Panc1 (cell line): ENCODE measurements at regions not wholly inside any gene's neighbourhood (a gene's known extent, or its start where the extent isn't known, plus 50 kb on each side); places are given as distances from the start of the nearest gene placed in this dataset.

Experiments used
- ATAC-seq: fragments of 200-7000 bp; cut with Tn5 transposase; 2 replicates; pipeline ENCODE4 v1.9.1; 2020; ENCODE audit warnings: mild to moderate bottlenecking, moderate library complexity
- BruUV-seq: library from RNA; stranded (reverse); fragments of 400-500 nt; replicated peaks from 2 replicates; lab custom pipeline; 2021; lab: Mats Ljungman, UMichigan
- CTCF ChIA-PET: fragments of 300-600 bp; sonication (Branson Sonifier 250); formaldehyde crosslinking; loops from one replicate; lab custom pipeline; 2022; ENCODE audit warnings: antibody characterized with exemption; lab: Charles Lee
- POLR2A ChIA-PET: fragments of 300-600 bp; sonication (Branson Sonifier 250); formaldehyde crosslinking; loops from one replicate; lab custom pipeline; 2022; ENCODE audit warnings: antibody characterized with exemption; lab: Charles Lee
- DNase-seq: peaks from one replicate; pipeline ENCODE4 v3.0.0-alpha.2; 2010; ENCODE audit warnings: low read depth, low spot score
- H3K27ac ChIP-seq: 2 replicates; pipeline ENCODE4 v1.5.1; 2011; ENCODE audit warnings: mild to moderate bottlenecking, low read length, inconsistent platforms
- H3K27me3 ChIP-seq: fragments of 200-500 bp; sonication (Bioruptor generic); 2 replicates; pipeline ENCODE4 v1.6.0; 2014; ENCODE audit warnings: low read length, inconsistent platforms; ENCODE audit not compliant: control insufficient read depth, insufficient read depth
- H3K36me3 ChIP-seq: fragments of 200-500 bp; sonication (Bioruptor generic); 2 replicates; pipeline ENCODE4 v1.5.1; 2014; ENCODE audit warnings: inconsistent platforms, mild to moderate bottlenecking, low read length, moderate library complexity; ENCODE audit not compliant: control insufficient read depth, insufficient read depth
- H3K4me1 ChIP-seq: 2 replicates; pipeline ENCODE4 v1.5.1; 2011; ENCODE audit warnings: inconsistent platforms, mild to moderate bottlenecking, low read length, moderate library complexity; ENCODE audit not compliant: control insufficient read depth, insufficient read depth
- H3K4me3 ChIP-seq, 2 experiments: 2 replicates each; pipeline ENCODE4 v1.5.1; 2011 to 2012; ENCODE audit warnings: low read depth in 2 of 2, low read length in 2 of 2, mild to moderate bottlenecking in 2 of 2, inconsistent platforms in 1 of 2, moderate library complexity in 1 of 2
- H3K9me3 ChIP-seq: fragments of 200-500 bp; sonication (Bioruptor generic); 2 replicates; pipeline ENCODE4 v1.5.1; 2014; ENCODE audit warnings: low read depth, mild to moderate bottlenecking, inconsistent platforms, low read length, moderate library complexity; ENCODE audit not compliant: control insufficient read depth, insufficient read depth
- CTCF ChIP-seq: fragments of 450-650 bp; IDR thresholded peaks from 2 replicates; pipeline ENCODE4 v1.5.1; 2017; ENCODE audit warnings: mild to moderate bottlenecking
- POLR2AphosphoS5 ChIP-seq: IDR thresholded peaks from 2 replicates; pipeline ENCODE4 v1.6.1; 2012; ENCODE audit warnings: mild to moderate bottlenecking, low read depth, low read length, moderate library complexity
- REST ChIP-seq, 2 experiments: IDR thresholded peaks; 2 replicates each; pipeline ENCODE4 v1.6.1; 2011 to 2012; ENCODE audit warnings: low read depth in 2 of 2, control low read depth in 1 of 2, low read length in 1 of 2, mild to moderate bottlenecking in 1 of 2, moderate library complexity in 1 of 2; ENCODE audit not compliant: insufficient read depth in 1 of 2
- SIN3A ChIP-seq: IDR thresholded peaks from 2 replicates; pipeline ENCODE4 v1.6.1; 2012; ENCODE audit warnings: low read depth, mild to moderate bottlenecking, low read length, moderate library complexity, borderline replicate concordance; ENCODE audit not compliant: insufficient read depth
- TCF7L2 ChIP-seq: IDR thresholded peaks from 2 replicates; pipeline ENCODE4 v1.6.1; 2011; ENCODE audit warnings: mild to moderate bottlenecking, low read depth, low read length, inconsistent platforms
- in situ Hi-C: cut with HindIII; loops from 2 replicates; pipeline ENCODE4 v1.10.0; 2016; ENCODE audit warnings: low sequenced_read_pairs, low pct_unique_long_range_greater_than_20kb
- intact Hi-C: fragments of 100-400 bp; cut with micrococcal nuclease; formaldehyde crosslinking; loops from one replicate; pipeline ENCODE4 v1.10.0; 2022; ENCODE audit not compliant: unreplicated experiment

GRCh38 chr5:175579742-175580432 is 78.0 kb upstream of the HRH2 start:
- BruUV-seq: no TSS peak
- Histone ChIP-seq H3K27me3 (peaks cover 7% of the 10 kb centered on the region), H3K36me3 (no peaks in the 10 kb centered on the region), H3K4me1 (no peaks in the 10 kb centered on the region), H3K9me3 (no peaks in the 10 kb centered on the region), H3K27ac (no peak overlapping the region), H3K4me3 (no peak overlapping the region)
- TF ChIP-seq TCF7L2 (no peak), SIN3A (no peak), CTCF (no peak), REST (IDR thresholded peaks at IDR 0.05; ENCODE audit: insufficient read depth in 1 of 2, low read depth in 2 of 2, low read length in 1 of 2) (no peak), POLR2AphosphoS5 (no peak)
- ChIA-PET POLR2A (no interaction called here), CTCF (no interaction called here)
- in situ Hi-C loops: no loop called here
- intact Hi-C loops: no loop called here
- no peak for DNase-seq
- ATAC-seq: no peak

- BruUV-seq: no TSS peak
- no peak overlapping the region for H3K4me3 ChIP-seq
- no peak for DNase-seq
- in situ Hi-C loops: no loop called here
- H3K36me3 ChIP-seq: no peaks in the 10 kb centered on the region
- H3K4me1 ChIP-seq: no peaks in the 10 kb centered on the region
- ChIA-PET POLR2A (no interaction called here), CTCF (no interaction called here)
- intact Hi-C loops: no loop called here
- no peak overlapping the region for H3K27ac ChIP-seq
- ATAC-seq: no peak
- H3K27me3 ChIP-seq: peaks cover 6% of the 10 kb centered on the region; the same call in 1 of the 2 replicates
- TF ChIP-seq SIN3A: no peak
- no peak for TF ChIP-seq TCF7L2
- no peak for TF ChIP-seq CTCF
- TF ChIP-seq POLR2AphosphoS5: no peak
- no peak for TF ChIP-seq REST (IDR thresholded peaks at IDR 0.05; ENCODE audit: insufficient read depth in 1 of 2, low read depth in 2 of 2, low read length in 1 of 2)
- H3K9me3 ChIP-seq: no peaks in the 10 kb centered on the region
Observed at GRCh38 chr5:175582697-175583096, 75.2 kb upstream of the HRH2 start.
